ENCODE measurements at regions not wholly inside any gene's neighbourhood (a gene's known extent, or its start where the extent isn't known, plus 50 kb on each side); places are given as distances from the start of the nearest gene placed in this dataset.
A peak's percentile ranks its signal among the peaks of the same experiment; 100 is the strongest.
"Not testable (repeated sequence)": the region's sequence is repeated elsewhere in the genome, so short reads cannot be mapped to it uniquely, and the experiment has no call there.

DNA sequence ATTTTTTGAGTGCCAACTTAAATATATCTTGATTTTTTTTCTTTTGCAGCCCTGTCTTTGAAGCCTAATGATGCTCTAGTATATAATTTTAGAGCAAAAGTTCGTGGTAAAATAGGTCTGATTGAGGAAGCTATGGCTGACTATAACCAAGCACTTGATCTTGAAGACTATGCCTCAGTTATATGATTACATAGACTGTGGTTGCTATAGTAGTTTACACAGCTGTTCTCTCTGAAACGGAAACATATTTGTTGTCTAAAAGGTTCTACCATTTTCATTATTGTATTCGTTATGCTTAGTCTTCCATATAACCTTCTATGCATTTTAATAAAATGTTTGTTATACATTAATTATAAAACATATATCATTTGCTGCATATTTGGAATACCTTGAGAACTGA lies 246.7 kb downstream of the TTC6 start:
- no peak for DNase-seq (ENCODE audit: low read depth, low spot score)

GRCh38 chr14:37843954-37844607 lies 248.7 kb downstream of the TTC6 start:
- no peak for DNase-seq (ENCODE audit: low read depth, low spot score)

GRCh38 chr14:37844614-37845013 lies 249.2 kb downstream of the TTC6 start:
- DNase-seq (ENCODE audit: low read depth, low spot score) = no peak

GRCh38 chr14:37848985-37849621 lies 253.7 kb downstream of the TTC6 start:
- no peak for DNase-seq (ENCODE audit: low read depth, low spot score)

GRCh38 chr14:37851054-37851453 lies 255.6 kb downstream of the TTC6 start:
- DNase-seq (ENCODE audit: low read depth, low spot score) = no peak

DNA sequence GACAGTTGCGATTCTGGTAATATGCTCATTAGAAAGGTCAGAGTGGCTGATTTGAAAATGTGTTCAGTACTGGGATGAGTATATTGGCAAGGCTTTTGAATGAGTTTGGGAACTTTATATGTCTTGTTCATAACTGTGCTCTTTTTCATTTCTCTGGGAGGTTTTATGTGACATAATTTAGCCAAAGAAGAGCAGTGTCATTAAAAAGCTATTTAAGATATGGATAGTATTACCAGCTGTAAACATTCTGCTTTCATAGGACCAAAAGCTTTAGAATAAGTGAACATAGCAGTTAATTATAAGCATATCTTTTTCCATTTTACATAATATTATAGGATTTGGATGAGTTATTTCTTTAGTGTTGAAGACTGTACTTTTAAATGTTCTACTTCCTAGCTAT lies 260.4 kb downstream of the TTC6 start:
- DNase-seq (ENCODE audit: low read depth, low spot score) = no peak

GRCh38 chr14:37857774-37858266 lies 262.4 kb downstream of the TTC6 start:
- DNase-seq (ENCODE audit: low read depth, low spot score) = no peak

GRCh38 chr14:37858733-37859132 lies 263.3 kb downstream of the TTC6 start:
- no peak for DNase-seq (ENCODE audit: low read depth, low spot score)

GRCh38 chr14:37859177-37859576 lies 263.7 kb downstream of the TTC6 start:
- DNase-seq (ENCODE audit: low read depth, low spot score) = no peak

DNA sequence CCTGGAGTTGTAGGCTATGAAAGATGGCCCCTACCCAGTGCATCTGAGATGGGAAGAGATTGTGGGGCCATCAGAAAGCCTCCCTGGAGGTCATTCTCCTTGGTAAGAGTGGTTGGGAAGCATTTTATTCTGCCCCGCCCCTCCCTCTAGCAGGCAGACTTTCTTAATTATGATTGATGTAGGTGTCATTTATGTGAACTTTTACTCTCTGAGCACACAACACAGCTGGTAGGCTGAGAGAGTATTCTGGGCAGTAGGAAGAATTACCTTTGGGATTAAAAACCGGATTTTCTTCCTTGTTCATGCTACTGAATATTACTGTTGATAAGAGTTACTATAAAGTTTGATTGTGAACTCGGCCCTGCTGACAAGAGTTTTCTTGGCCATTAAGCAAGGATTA lies 266.8 kb downstream of the TTC6 start:
- no peak for DNase-seq (ENCODE audit: low read depth, low spot score)

- no peak for DNase-seq (ENCODE audit: low read depth, low spot score)
These were observed 268.7 kb downstream of the TTC6 start for GRCh38 chr14:37864128-37864527.

- DNase-seq (ENCODE audit: low read depth, low spot score) = peak; percentile 11
These were observed 269.7 kb downstream of the TTC6 start for GRCh38 chr14:37864861-37865718.

DNA sequence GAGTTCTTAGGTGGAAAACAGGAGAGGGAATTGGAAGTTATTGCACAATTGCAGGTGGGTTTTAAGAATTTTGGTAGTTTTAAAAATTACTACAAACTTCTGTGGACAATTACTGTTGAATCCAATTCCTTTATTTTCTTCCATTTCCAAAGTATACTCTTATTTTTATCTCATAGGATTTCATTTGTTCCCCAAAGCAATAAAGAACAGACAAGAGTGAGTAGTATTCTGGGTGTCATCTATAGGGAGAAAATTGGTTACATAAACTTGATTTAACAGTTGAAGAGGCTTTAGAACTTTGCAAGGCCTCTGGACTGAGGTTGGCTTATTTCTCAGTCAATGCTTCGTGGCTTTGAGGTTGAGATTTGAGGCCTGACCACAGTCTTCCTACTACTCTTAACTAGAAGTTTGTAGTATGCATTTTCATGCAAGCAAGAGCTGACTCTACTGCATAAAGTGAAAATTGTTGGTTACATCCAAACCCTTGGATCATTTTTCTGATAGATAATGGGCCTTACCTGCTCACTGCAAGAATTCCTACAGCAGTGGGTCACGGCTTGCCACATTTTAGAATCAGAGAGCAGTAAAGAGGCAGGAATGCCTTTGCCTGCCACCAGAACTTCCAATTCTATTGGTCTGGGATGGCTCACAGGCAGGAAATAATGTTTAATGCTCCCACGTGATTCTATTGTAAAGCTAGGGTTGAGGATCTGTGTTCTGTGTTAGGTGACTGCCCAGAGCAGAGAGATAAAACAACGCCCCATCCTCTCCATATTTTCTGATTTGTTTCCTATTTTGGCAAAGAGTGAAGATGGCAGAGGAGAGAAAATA lies 270.5 kb downstream of the TTC6 start:
- DNase-seq (ENCODE audit: low read depth, low spot score) = peak; percentile 7

DNA sequence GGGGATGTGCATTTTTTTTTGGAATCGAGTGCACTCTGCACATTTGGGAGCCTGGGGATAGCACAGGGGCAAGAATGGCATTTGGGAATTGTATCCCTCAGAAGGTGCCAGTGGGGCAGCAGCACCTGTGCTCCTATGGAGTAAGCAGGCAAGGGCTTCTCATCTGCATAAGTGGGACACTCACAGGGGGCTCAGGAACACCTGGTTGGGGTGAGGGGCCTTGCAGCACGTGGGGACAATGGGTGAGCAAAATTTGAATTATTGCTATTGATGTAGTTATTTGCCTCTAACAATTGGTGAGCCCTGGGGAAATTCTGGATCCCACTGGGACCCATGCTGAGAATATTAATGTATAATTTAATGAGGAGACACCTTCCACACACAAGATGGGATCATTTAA lies 274.2 kb downstream of the TTC6 start:
- DNase-seq (ENCODE audit: low read depth, low spot score) = no peak

DNA sequence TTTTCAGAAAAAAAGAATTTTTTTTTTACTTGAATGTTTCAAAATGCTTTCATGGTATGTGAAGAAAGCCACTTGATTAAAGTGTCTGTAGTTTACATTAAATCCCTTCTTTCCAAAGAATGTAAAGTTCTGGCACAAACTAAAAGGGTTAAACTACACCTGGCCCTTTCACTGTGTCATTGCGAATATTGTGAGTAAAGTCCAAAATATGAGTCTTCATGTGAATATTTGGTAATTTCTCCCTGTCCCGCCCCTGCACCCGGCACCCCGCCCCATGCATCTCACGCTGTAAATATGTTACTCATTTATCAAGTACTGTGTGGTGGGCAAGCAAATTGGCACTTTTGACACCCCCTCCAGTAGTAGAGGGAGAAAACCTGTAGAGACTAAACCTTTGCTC lies 274.7 kb downstream of the TTC6 start:
- no peak for DNase-seq (ENCODE audit: low read depth, low spot score)

GRCh38 chr14:37870632-37871346 lies 275.4 kb downstream of the TTC6 start:
- no peak for DNase-seq (ENCODE audit: low read depth, low spot score)

GRCh38 chr14:37874065-37874428 lies 278.6 kb downstream of the TTC6 start:
- not testable (repeated sequence) for DNase-seq (ENCODE audit: low read depth, low spot score)

DNA sequence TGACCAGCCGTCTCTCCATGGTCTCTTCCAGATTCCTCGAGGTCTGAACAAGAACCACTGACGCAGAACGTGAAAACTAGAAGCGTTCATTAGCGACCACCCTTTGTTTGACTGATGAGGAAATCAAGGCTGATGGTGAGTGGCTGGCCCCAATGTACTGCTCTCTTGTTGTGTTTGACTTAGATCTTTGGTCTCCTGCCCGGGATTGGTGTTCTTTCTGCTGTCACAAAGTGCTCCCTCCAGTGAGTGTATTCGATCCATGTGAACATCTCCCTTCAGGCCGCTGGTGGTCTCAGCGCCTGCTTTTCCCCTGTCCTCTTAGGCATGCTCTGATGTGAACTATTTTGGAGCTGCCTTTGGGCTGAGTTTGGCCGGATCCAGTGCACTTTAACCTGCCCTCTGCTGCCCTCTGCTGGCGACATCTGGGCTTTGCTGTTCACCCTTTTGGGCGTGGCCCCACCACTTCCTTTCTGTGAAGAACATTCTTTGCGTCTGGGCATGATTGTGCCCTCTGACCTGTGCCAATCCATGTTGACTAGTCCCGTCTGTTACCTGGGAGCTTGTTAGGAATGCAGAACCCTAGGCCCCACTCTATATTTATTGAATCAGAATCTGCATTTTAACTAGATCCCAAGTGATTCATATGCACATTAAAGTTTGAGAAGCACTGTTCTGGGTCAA lies 279.1 kb downstream of the TTC6 start:
- peak; percentile 80 for DNase-seq (ENCODE audit: low read depth, low spot score)

DNA sequence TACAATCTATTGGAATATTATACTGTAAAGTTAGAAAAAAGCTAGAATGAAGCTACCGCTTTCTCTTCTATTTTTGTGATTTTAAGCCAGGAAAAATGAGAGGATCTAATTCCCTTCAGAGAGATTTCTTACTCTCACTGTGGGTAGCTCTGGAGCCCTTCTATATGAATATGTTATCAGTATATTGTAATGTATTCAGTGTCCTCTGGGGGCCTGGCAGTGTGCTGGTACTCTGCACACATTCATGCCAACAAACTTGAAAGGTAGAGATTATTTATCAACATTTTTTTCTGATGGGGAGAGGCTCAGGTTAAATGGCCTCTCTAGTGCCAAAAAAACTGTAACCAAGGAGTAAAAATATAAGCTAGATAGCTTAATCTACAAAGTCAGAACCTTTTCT lies 292.8 kb downstream of the TTC6 start:
- no peak for DNase-seq (ENCODE audit: low read depth, low spot score)

GRCh38 chr14:37889087-37889486 lies 293.7 kb downstream of the TTC6 start:
- no peak for DNase-seq (ENCODE audit: low read depth, low spot score)

Measured in astrocyte of the hippocampus (primary cell).